HG02884 (cell line): ENCODE measurements at regions not wholly inside any gene's neighbourhood (a gene's known extent, or its start where the extent isn't known, plus 50 kb on each side); places are given as distances from the start of the nearest gene placed in this dataset.
"Not testable (repeated sequence)": the region's sequence is repeated elsewhere in the genome, so short reads cannot be mapped to it uniquely, and the experiment has no call there.

Experiments used
- ATAC-seq: cut with Tn5 transposase; IDR thresholded peaks from one replicate; pipeline ENCODE4 v1.9.1; 2021; ENCODE audit warnings: mild to moderate bottlenecking, moderate library complexity; ENCODE audit not compliant: unreplicated experiment

GRCh38 chr7:81195033-81195432 is 276.2 kb upstream of the SEMA3C start:
- no peak for ATAC-seq

GRCh38 chr7:81190997-81191768 is 272.3 kb upstream of the SEMA3C start:
- ATAC-seq = no peak

- no peak for ATAC-seq
These were observed 268.9 kb upstream of the SEMA3C start for GRCh38 chr7:81187753-81188152.

GRCh38 chr7:81186691-81187090 is 267.8 kb upstream of the SEMA3C start:
- no peak for ATAC-seq

GRCh38 chr7:81185072-81185471 is 266.2 kb upstream of the SEMA3C start:
- ATAC-seq = no peak

- ATAC-seq = no peak
These were observed 264.5 kb upstream of the SEMA3C start for GRCh38 chr7:81183326-81183725.

- ATAC-seq = not testable (repeated sequence)
These were observed 263.2 kb upstream of the SEMA3C start for GRCh38 chr7:81182056-81182455.

- ATAC-seq = no peak
These were observed 262.2 kb upstream of the SEMA3C start for GRCh38 chr7:81181066-81181465.

- ATAC-seq = no peak
These were observed 261.7 kb upstream of the SEMA3C start for GRCh38 chr7:81180573-81180972.

GRCh38 chr7:81175275-81175940 is 256.6 kb upstream of the SEMA3C start:
- no peak for ATAC-seq

GRCh38 chr7:81173766-81174281 is 255.0 kb upstream of the SEMA3C start:
- no peak for ATAC-seq

GRCh38 chr7:81170291-81170690 is 251.4 kb upstream of the SEMA3C start:
- ATAC-seq = no peak

GRCh38 chr7:81167934-81168333 is 249.1 kb upstream of the SEMA3C start:
- no peak for ATAC-seq

GRCh38 chr7:81165070-81165469 is 246.2 kb upstream of the SEMA3C start:
- no peak for ATAC-seq

- no peak for ATAC-seq
These were observed 244.1 kb upstream of the SEMA3C start for GRCh38 chr7:81162771-81163525.

- ATAC-seq = no peak
These were observed 243.4 kb upstream of the SEMA3C start for GRCh38 chr7:81162234-81162633.

- no peak for ATAC-seq
These were observed 242.7 kb upstream of the SEMA3C start for GRCh38 chr7:81161451-81162075.

- no peak for ATAC-seq
These were observed 240.6 kb upstream of the SEMA3C start for GRCh38 chr7:81159402-81159801.

GRCh38 chr7:81158189-81158588 is 239.3 kb upstream of the SEMA3C start:
- ATAC-seq = no peak

GRCh38 chr7:81155654-81156373 is 237.0 kb upstream of the SEMA3C start:
- ATAC-seq = no peak
